ENCODE measurements at regions not wholly inside any gene's neighbourhood (a gene's known extent, or its start where the extent isn't known, plus 50 kb on each side); places are given as distances from the start of the nearest gene placed in this dataset.

GRCh38 chr7:72503644-72504043 lies 91.5 kb upstream of the CALN1 start:
- TF ChIP-seq POLR2A (IDR thresholded peaks at IDR 0.05; ENCODE audit: low read depth, low read length) (no peak), FOS (IDR thresholded peaks at IDR 0.05; ENCODE audit: borderline replicate concordance, insufficient read depth, low read length) (no peak), POLR2AphosphoS5 (IDR thresholded peaks at IDR 0.05; ENCODE audit: insufficient read depth, low read depth, low read length) (no peak), GATA2 (IDR thresholded peaks at IDR 0.05; ENCODE audit: insufficient read depth, insufficient read length, low read depth, low read length) (no peak), MAX (IDR thresholded peaks at IDR 0.05; ENCODE audit: insufficient read depth, insufficient read length) (no peak), MYC (IDR thresholded peaks at IDR 0.05; ENCODE audit: low read depth, low read length) (no peak), JUN (IDR thresholded peaks at IDR 0.05; ENCODE audit: borderline replicate concordance, insufficient read depth, insufficient read length, low read depth) (no peak), EZH2 (IDR thresholded peaks at IDR 0.05; ENCODE audit: borderline replicate concordance, low read depth, low read length, severe bottlenecking) (no peak), CTCF (IDR thresholded peaks at IDR 0.05; ENCODE audit: extremely low read depth in 1 of 2, insufficient read depth in 1 of 2, low read depth in 1 of 2, low read length in 2 of 2) (no peak)
- ChIA-PET CTCF (no interaction called here), POLR2A (no interaction called here)
- Histone ChIP-seq H3K27ac (ENCODE audit: insufficient read depth, low read depth, low read length) (no peak overlapping the region), H3K79me2 (ENCODE audit: control insufficient read depth, insufficient read depth, low read length) (no peaks in the 10 kb centered on the region), H3K4me2 (ENCODE audit: insufficient read depth, low read length) (no peak overlapping the region), H3K9ac (replicated peaks; ENCODE audit: extremely low read depth, insufficient read depth, low read length) (no peak overlapping the region), H2AFZ (ENCODE audit: low read depth, low read length) (no peak overlapping the region), H3K9me1 (replicated peaks; ENCODE audit: control insufficient read depth, extremely low read depth, insufficient read depth, low read length) (no peaks in the 10 kb centered on the region), H4K20me1 (replicated peaks; ENCODE audit: control insufficient read depth, extremely low read depth, insufficient read depth, low read length) (no peaks in the 10 kb centered on the region), H3K4me3 (replicated peaks in 1 of 3; ENCODE audit: insufficient read depth in 1 of 3, low read depth in 1 of 3, low read length in 3 of 3) (no peak overlapping the region), H3K36me3 (ENCODE audit: control insufficient read depth in 2 of 2, extremely low read depth in 1 of 2, insufficient read depth in 2 of 2, low read length in 2 of 2) (no peaks in the 10 kb centered on the region), H3K9me3 (replicated peaks; ENCODE audit: control insufficient read depth, insufficient read depth, low read length) (no peaks in the 10 kb centered on the region), H3K27me3 (ENCODE audit: control insufficient read depth in 2 of 2, insufficient read depth in 2 of 2, low read length in 2 of 2) (no peaks in the 10 kb centered on the region), H3K4me1 (ENCODE audit: control insufficient read depth, extremely low read depth, insufficient read depth, low read length) (no peaks in the 10 kb centered on the region)
- DNase-seq (ENCODE audit: low read depth, low spot score): no peak
- BruUV-seq (replicated peaks): no TSS peak
- intact Hi-C loops (cut with micrococcal nuclease) (no loop called here), dilution Hi-C loops (cut with MboI; ENCODE audit: extremely low pct_ligation_motif_present, low sequenced_read_pairs) (no loop called here)
- no peak for FAIRE-seq

Measured in endothelial cell of umbilical vein (primary cell).